ENCODE measurements at regions not wholly inside any gene's neighbourhood (a gene's known extent, or its start where the extent isn't known, plus 50 kb on each side); places are given as distances from the start of the nearest gene placed in this dataset.

DNA sequence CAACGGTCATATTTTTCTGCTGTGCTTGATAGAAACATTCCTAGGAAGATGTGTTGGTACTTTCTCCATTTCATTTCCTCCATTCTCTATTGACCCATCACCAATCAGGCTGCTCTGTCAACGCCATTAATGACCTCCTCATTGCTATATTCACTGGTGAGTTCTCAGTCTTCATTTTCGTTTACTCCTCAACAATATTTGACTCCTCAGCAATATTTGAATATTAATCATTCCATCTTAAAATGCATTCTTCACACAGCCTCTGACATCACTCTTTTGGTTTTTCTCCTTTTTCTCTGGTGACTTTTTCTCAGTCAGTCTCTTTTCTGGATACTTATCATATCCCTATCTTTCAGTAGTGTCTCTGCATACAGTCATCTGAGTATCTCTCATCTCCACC lies 323.5 kb upstream of the CRIM1 start:
- TF ChIP-seq, protein P1, sequence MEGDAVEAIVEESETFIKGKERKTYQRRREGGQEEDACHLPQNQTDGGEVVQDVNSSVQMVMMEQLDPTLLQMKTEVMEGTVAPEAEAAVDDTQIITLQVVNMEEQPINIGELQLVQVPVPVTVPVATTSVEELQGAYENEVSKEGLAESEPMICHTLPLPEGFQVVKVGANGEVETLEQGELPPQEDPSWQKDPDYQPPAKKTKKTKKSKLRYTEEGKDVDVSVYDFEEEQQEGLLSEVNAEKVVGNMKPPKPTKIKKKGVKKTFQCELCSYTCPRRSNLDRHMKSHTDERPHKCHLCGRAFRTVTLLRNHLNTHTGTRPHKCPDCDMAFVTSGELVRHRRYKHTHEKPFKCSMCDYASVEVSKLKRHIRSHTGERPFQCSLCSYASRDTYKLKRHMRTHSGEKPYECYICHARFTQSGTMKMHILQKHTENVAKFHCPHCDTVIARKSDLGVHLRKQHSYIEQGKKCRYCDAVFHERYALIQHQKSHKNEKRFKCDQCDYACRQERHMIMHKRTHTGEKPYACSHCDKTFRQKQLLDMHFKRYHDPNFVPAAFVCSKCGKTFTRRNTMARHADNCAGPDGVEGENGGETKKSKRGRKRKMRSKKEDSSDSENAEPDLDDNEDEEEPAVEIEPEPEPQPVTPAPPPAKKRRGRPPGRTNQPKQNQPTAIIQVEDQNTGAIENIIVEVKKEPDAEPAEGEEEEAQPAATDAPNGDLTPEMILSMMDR (conservative IDR thresholded peaks at IDR 0.05; ENCODE audit: low read depth, low read length): no peak
- no peak for TF ChIP-seq EZH2 (IDR thresholded peaks at IDR 0.05; ENCODE audit: borderline replicate concordance, low read depth, low read length, poor library complexity, severe bottlenecking)
